H1 (cell line): ENCODE measurements at regions not wholly inside any gene's neighbourhood (a gene's known extent, or its start where the extent isn't known, plus 50 kb on each side); places are given as distances from the start of the nearest gene placed in this dataset.

Experiments used
- CBX8 ChIP-seq: fragments of 300-800, 300-1000 bp; sonication (generic); IDR thresholded peaks from 2 replicates; pipeline ENCODE4 v1.7.1; 2016; ENCODE audit warnings: low read depth, low read length, borderline replicate concordance
- CHD1 ChIP-seq: IDR thresholded peaks from 2 replicates; pipeline ENCODE4 v1.6.1; 2012; ENCODE audit warnings: low read depth, low read length, improper control_type of control experiment
- E2F6 ChIP-seq: IDR thresholded peaks from 2 replicates; pipeline ENCODE4 v1.6.1; 2012; ENCODE audit warnings: inconsistent platforms
- FOSL1 ChIP-seq: IDR thresholded peaks from 2 replicates; pipeline ENCODE4 v1.6.1; 2011; ENCODE audit warnings: mild to moderate bottlenecking, low read depth, low read length, moderate library complexity; ENCODE audit not compliant: insufficient read depth

GRCh38 chr12:91958816-91959215, 186.8 kb downstream of the BTG1 start (continued):
- TF ChIP-seq E2F6 (no peak), CHD1 (no peak), CBX8 (no peak), FOSL1 (no peak)
